ENCODE measurements at regions not wholly inside any gene's neighbourhood (a gene's known extent, or its start where the extent isn't known, plus 50 kb on each side); places are given as distances from the start of the nearest gene placed in this dataset.
A peak's percentile ranks its signal among the peaks of the same experiment; 100 is the strongest.

GRCh38 chr3:124635169-124635539 is 95.1 kb upstream of the UMPS start (continued):
- TF ChIP-seq DNMT3B (CRISPR knock-in tag; conservative IDR thresholded peaks at IDR 0.05): no peak
- peak; percentile 47 for TF ChIP-seq SAP130 (CRISPR knock-in tag; IDR thresholded peaks at IDR 0.05; ENCODE audit: low read depth)
- TF ChIP-seq ZNF572 (CRISPR knock-in tag; IDR thresholded peaks at IDR 0.05): no peak
- no peak for TF ChIP-seq HNRNPLL (IDR thresholded peaks at IDR 0.05; ENCODE audit: low read depth, low read length, poor library complexity, severe bottlenecking)
- no peak for TF ChIP-seq SMAD9 (CRISPR knock-in tag; IDR thresholded peaks at IDR 0.05)
- TF ChIP-seq AFF4 (CRISPR knock-in tag; IDR thresholded peaks at IDR 0.05): no peak
- no peak for TF ChIP-seq ZNF382 (CRISPR knock-in tag; IDR thresholded peaks at IDR 0.05; ENCODE audit: borderline replicate concordance)
- TF ChIP-seq MED1 (CRISPR knock-in tag; IDR thresholded peaks at IDR 0.05): peak; percentile 78
- TF ChIP-seq HOXD1 (CRISPR knock-in tag; IDR thresholded peaks at IDR 0.05): no peak
- no peak for TF ChIP-seq FOXC1 (CRISPR knock-in tag; IDR thresholded peaks at IDR 0.05; ENCODE audit: borderline replicate concordance)
- TF ChIP-seq ZNF225 (CRISPR knock-in tag; IDR thresholded peaks at IDR 0.05): no peak
- no peak for TF ChIP-seq ZNF431 (CRISPR knock-in tag; IDR thresholded peaks at IDR 0.05; ENCODE audit: borderline replicate concordance, low read depth)
- peak; percentile 95 for TF ChIP-seq RARA (CRISPR knock-in tag; IDR thresholded peaks at IDR 0.05)
- TF ChIP-seq ZNF501 (CRISPR knock-in tag; IDR thresholded peaks at IDR 0.05): no peak
- TF ChIP-seq KLF9 (CRISPR knock-in tag; IDR thresholded peaks at IDR 0.05; ENCODE audit: low read depth): no peak
- TF ChIP-seq ZNF275 (CRISPR knock-in tag; IDR thresholded peaks at IDR 0.05; ENCODE audit: borderline replicate concordance): no peak
- TF ChIP-seq NCOA1 (CRISPR knock-in tag; IDR thresholded peaks at IDR 0.05): no peak
- TF ChIP-seq REST (IDR thresholded peaks at IDR 0.05; ENCODE audit: borderline replicate concordance in 1 of 2, low read depth in 1 of 2, low read length in 2 of 2): 0 out of 4 replicates have a peak, but pooled peaks of 1 of the 2 experiments have one; percentile 14
- TF ChIP-seq, protein P1, sequence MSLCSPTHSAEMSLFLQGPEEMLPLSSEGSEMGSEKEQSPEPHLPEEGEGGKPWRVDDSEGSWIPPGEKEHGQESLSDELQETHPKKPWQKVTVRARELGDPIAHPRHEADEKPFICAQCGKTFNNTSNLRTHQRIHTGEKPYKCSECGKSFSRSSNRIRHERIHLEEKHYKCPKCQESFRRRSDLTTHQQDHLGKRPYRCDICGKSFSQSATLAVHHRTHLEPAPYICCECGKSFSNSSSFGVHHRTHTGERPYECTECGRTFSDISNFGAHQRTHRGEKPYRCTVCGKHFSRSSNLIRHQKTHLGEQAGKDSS (CRISPR knock-in tag; IDR thresholded peaks at IDR 0.05; ENCODE audit: borderline replicate concordance, low read depth): no peak
- no peak for TF ChIP-seq MTA3 (CRISPR knock-in tag; IDR thresholded peaks at IDR 0.05)
- TF ChIP-seq HNRNPK (IDR thresholded peaks at IDR 0.05; ENCODE audit: low read depth, low read length, poor library complexity, severe bottlenecking): no peak
- no peak for TF ChIP-seq ZNF614 (CRISPR knock-in tag; IDR thresholded peaks at IDR 0.05; ENCODE audit: borderline replicate concordance)
- TF ChIP-seq RCOR2 (CRISPR knock-in tag; IDR thresholded peaks at IDR 0.05): 0 out of 2 replicates have a peak, but pooled peaks have one; percentile 46

All from HepG2 (cell line).